ENCODE measurements at regions not wholly inside any gene's neighbourhood (a gene's known extent, or its start where the extent isn't known, plus 50 kb on each side); places are given as distances from the start of the nearest gene placed in this dataset.
A peak's percentile ranks its signal among the peaks of the same experiment; 100 is the strongest.

- Histone ChIP-seq H3K36me3 (ENCODE audit: control insufficient read depth, insufficient read depth, low read length) (no peaks in the 10 kb centered on the region), H3K4me3 (ENCODE audit: low read depth in 2 of 2, low read length in 2 of 2) (no peak overlapping the region), H3K27ac (ENCODE audit: low read length) (peak overlapping the region; percentile 39; the same call in 1 of the 2 replicates), H3K4me1 (ENCODE audit: control insufficient read depth, insufficient read depth, low read length) (peaks cover 3% of the 10 kb centered on the region; the same call in 1 of the 2 replicates), H3K27me3 (ENCODE audit: control insufficient read depth, insufficient read depth, low read length) (no peaks in the 10 kb centered on the region), H3K9me3 (ENCODE audit: control insufficient read depth, insufficient read depth, low read depth, low read length) (no peaks in the 10 kb centered on the region)
- ATAC-seq (no peak), DNase-seq (ENCODE audit: low read depth, low spot score) (no peak)
- CTCF ChIA-PET, result no interaction called here
- TF ChIP-seq TCF7L2 (IDR thresholded peaks at IDR 0.05; ENCODE audit: low read depth, low read length) (no peak), POLR2AphosphoS5 (IDR thresholded peaks at IDR 0.05; ENCODE audit: low read depth, low read length) (no peak), SIN3A (IDR thresholded peaks at IDR 0.05; ENCODE audit: borderline replicate concordance, insufficient read depth, low read depth, low read length) (no peak)
- TF ChIP-seq, protein P1, sequence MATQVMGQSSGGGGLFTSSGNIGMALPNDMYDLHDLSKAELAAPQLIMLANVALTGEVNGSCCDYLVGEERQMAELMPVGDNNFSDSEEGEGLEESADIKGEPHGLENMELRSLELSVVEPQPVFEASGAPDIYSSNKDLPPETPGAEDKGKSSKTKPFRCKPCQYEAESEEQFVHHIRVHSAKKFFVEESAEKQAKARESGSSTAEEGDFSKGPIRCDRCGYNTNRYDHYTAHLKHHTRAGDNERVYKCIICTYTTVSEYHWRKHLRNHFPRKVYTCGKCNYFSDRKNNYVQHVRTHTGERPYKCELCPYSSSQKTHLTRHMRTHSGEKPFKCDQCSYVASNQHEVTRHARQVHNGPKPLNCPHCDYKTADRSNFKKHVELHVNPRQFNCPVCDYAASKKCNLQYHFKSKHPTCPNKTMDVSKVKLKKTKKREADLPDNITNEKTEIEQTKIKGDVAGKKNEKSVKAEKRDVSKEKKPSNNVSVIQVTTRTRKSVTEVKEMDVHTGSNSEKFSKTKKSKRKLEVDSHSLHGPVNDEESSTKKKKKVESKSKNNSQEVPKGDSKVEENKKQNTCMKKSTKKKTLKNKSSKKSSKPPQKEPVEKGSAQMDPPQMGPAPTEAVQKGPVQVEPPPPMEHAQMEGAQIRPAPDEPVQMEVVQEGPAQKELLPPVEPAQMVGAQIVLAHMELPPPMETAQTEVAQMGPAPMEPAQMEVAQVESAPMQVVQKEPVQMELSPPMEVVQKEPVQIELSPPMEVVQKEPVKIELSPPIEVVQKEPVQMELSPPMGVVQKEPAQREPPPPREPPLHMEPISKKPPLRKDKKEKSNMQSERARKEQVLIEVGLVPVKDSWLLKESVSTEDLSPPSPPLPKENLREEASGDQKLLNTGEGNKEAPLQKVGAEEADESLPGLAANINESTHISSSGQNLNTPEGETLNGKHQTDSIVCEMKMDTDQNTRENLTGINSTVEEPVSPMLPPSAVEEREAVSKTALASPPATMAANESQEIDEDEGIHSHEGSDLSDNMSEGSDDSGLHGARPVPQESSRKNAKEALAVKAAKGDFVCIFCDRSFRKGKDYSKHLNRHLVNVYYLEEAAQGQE (IDR thresholded peaks at IDR 0.05; ENCODE audit: insufficient read depth in 1 of 2, low read depth in 2 of 2, low read length in 1 of 2), result no peak
- TF ChIP-seq, protein P2, sequence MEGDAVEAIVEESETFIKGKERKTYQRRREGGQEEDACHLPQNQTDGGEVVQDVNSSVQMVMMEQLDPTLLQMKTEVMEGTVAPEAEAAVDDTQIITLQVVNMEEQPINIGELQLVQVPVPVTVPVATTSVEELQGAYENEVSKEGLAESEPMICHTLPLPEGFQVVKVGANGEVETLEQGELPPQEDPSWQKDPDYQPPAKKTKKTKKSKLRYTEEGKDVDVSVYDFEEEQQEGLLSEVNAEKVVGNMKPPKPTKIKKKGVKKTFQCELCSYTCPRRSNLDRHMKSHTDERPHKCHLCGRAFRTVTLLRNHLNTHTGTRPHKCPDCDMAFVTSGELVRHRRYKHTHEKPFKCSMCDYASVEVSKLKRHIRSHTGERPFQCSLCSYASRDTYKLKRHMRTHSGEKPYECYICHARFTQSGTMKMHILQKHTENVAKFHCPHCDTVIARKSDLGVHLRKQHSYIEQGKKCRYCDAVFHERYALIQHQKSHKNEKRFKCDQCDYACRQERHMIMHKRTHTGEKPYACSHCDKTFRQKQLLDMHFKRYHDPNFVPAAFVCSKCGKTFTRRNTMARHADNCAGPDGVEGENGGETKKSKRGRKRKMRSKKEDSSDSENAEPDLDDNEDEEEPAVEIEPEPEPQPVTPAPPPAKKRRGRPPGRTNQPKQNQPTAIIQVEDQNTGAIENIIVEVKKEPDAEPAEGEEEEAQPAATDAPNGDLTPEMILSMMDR (IDR thresholded peaks at IDR 0.05), result no peak
- in situ Hi-C loops (cut with HindIII; ENCODE audit: low pct_unique_long_range_greater_than_20kb, low sequenced_read_pairs) (no loop called here), intact Hi-C loops (cut with micrococcal nuclease; ENCODE audit: unreplicated experiment) (no loop called here)
- POLR2A ChIA-PET, result no interaction called here
- no TSS peak for BruUV-seq (replicated peaks)
These were observed 235.6 kb upstream of the TGFBR2 start for GRCh38 chr3:30370681-30371271.

GRCh38 chr3:30372837-30373236 lies 233.6 kb upstream of the TGFBR2 start:
- no peak for DNase-seq (ENCODE audit: low read depth, low spot score)
- no TSS peak for BruUV-seq (replicated peaks)
- no peaks in the 10 kb centered on the region for H3K36me3 ChIP-seq (ENCODE audit: control insufficient read depth, insufficient read depth, low read length)
- H3K27ac ChIP-seq (ENCODE audit: low read length), result no peak overlapping the region
- POLR2A ChIA-PET, result no interaction called here
- H3K4me3 ChIP-seq (ENCODE audit: low read depth in 2 of 2, low read length in 2 of 2), result no peak overlapping the region
- in situ Hi-C loops (cut with HindIII; ENCODE audit: low pct_unique_long_range_greater_than_20kb, low sequenced_read_pairs) (no loop called here), intact Hi-C loops (cut with micrococcal nuclease; ENCODE audit: unreplicated experiment) (no loop called here)
- no peaks in the 10 kb centered on the region for H3K27me3 ChIP-seq (ENCODE audit: control insufficient read depth, insufficient read depth, low read length)
- peaks cover 3% of the 10 kb centered on the region; the same call in 1 of the 2 replicates for H3K4me1 ChIP-seq (ENCODE audit: control insufficient read depth, insufficient read depth, low read length)
- CTCF ChIA-PET, result no interaction called here
- TF ChIP-seq, protein P2 (IDR thresholded peaks at IDR 0.05), result no peak
- TF ChIP-seq, protein P1 (IDR thresholded peaks at IDR 0.05; ENCODE audit: insufficient read depth in 1 of 2, low read depth in 2 of 2, low read length in 1 of 2), result no peak
- TF ChIP-seq TCF7L2 (IDR thresholded peaks at IDR 0.05; ENCODE audit: low read depth, low read length) (no peak), POLR2AphosphoS5 (IDR thresholded peaks at IDR 0.05; ENCODE audit: low read depth, low read length) (no peak), SIN3A (IDR thresholded peaks at IDR 0.05; ENCODE audit: borderline replicate concordance, insufficient read depth, low read depth, low read length) (no peak)
- no peaks in the 10 kb centered on the region for H3K9me3 ChIP-seq (ENCODE audit: control insufficient read depth, insufficient read depth, low read depth, low read length)
- no peak for ATAC-seq

Data from Panc1 (cell line).